ENCODE measurements at regions not wholly inside any gene's neighbourhood (a gene's known extent, or its start where the extent isn't known, plus 50 kb on each side); places are given as distances from the start of the nearest gene placed in this dataset.

- H3K9ac ChIP-seq (ENCODE audit: low read length): no peak overlapping the region
- no peaks in the 10 kb centered on the region for H3K27me3 ChIP-seq (ENCODE audit: control insufficient read depth in 1 of 2, insufficient read depth in 2 of 2, low read length in 2 of 2)
- no peaks in the 10 kb centered on the region for H3K36me3 ChIP-seq (ENCODE audit: insufficient read depth, low read length)
- H3K27ac ChIP-seq (ENCODE audit: low read depth, low read length): no peak overlapping the region
- H3K4me1 ChIP-seq (ENCODE audit: insufficient read depth, low read length): peaks cover 28% of the 10 kb centered on the region
- no peaks in the 10 kb centered on the region for H3K9me3 ChIP-seq (ENCODE audit: low read length)
- H3K4me3 ChIP-seq (ENCODE audit: low read depth in 1 of 2, low read length in 2 of 2): no peak overlapping the region
Observed at GRCh38 chr5:124865066-124865465, 118.6 kb upstream of the ZNF608 start.

DNA sequence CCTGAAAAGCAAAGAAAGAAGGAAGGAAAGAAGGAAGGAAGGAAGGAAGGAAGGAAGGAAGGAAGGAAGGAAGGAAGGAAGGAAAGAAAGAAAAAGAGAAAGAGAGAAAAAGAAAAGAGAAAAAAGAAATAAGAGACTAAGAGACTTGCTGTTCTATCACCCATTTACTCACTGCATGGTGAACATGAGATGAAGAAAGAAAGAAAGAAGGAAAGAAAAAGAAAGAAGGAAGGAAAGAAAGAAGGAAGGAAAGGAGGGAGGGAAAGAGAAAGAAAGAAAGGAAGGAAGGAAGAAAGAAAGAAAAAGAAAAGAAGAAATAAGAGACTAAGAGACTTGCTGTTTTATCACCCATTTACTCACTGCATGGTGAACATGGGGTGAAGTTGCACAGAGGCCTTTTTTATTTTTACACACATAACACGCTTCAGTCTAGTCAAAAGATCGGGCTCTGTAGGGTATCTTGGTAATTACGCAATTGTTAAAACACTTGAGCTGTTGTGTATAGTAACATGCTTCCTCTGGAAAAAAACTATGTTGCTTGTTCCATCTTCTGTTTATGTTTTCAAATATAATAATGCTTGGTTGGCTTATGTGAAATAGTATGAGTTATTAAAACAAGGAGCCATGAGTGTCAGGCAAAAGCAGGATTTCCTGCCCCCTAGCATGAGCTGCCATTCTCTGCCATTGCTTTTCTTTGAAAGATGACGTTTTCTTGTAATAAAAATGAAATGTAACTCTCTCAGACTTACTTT is 119.3 kb upstream of the ZNF608 start:
- Histone ChIP-seq H3K4me1 (ENCODE audit: insufficient read depth, low read length) (peaks cover 31% of the 10 kb centered on the region), H3K36me3 (ENCODE audit: insufficient read depth, low read length) (no peaks in the 10 kb centered on the region), H3K9ac (ENCODE audit: low read length) (no peak overlapping the region), H3K4me3 (ENCODE audit: low read depth in 1 of 2, low read length in 2 of 2) (no peak overlapping the region), H3K27me3 (ENCODE audit: control insufficient read depth in 1 of 2, insufficient read depth in 2 of 2, low read length in 2 of 2) (no peaks in the 10 kb centered on the region), H3K9me3 (ENCODE audit: low read length) (no peaks in the 10 kb centered on the region), H3K27ac (ENCODE audit: low read depth, low read length) (no peak overlapping the region)

GRCh38 chr5:124866355-124867136 is 120.1 kb upstream of the ZNF608 start:
- Histone ChIP-seq H3K9ac (ENCODE audit: low read length) (no peak overlapping the region), H3K4me3 (ENCODE audit: low read depth in 1 of 2, low read length in 2 of 2) (no peak overlapping the region), H3K27me3 (ENCODE audit: control insufficient read depth in 1 of 2, insufficient read depth in 2 of 2, low read length in 2 of 2) (no peaks in the 10 kb centered on the region), H3K4me1 (ENCODE audit: insufficient read depth, low read length) (peaks cover 31% of the 10 kb centered on the region), H3K9me3 (ENCODE audit: low read length) (no peaks in the 10 kb centered on the region), H3K27ac (ENCODE audit: low read depth, low read length) (no peak overlapping the region), H3K36me3 (ENCODE audit: insufficient read depth, low read length) (no peaks in the 10 kb centered on the region)

- Histone ChIP-seq H3K4me1 (ENCODE audit: insufficient read depth, low read length) (peaks cover 31% of the 10 kb centered on the region), H3K9me3 (ENCODE audit: low read length) (no peaks in the 10 kb centered on the region), H3K9ac (ENCODE audit: low read length) (no peak overlapping the region), H3K27me3 (ENCODE audit: control insufficient read depth in 1 of 2, insufficient read depth in 2 of 2, low read length in 2 of 2) (no peaks in the 10 kb centered on the region), H3K36me3 (ENCODE audit: insufficient read depth, low read length) (no peaks in the 10 kb centered on the region), H3K27ac (ENCODE audit: low read depth, low read length) (no peak overlapping the region), H3K4me3 (ENCODE audit: low read depth in 1 of 2, low read length in 2 of 2) (no peak overlapping the region)
Observed at GRCh38 chr5:124867137-124867704, 120.8 kb upstream of the ZNF608 start.

DNA sequence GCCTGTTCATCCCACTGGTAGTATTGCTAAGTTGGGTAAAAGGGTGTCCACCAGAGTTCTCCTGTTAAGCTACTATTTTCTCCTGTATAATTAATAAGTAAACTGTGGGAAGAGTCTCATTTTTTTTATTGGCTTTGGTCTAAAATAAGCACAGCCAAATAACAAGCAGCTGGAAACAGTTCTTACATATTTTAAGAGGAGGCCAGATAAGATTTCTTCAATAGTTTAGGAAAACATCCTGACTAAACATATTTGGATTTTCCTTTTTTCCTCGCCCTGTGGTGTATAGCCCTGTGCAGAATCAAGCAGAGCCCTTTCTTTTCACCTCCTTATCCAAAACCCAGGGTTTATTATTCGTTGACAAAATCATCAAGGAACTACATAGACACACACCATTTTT is 122.2 kb upstream of the ZNF608 start:
- H3K36me3 ChIP-seq (ENCODE audit: insufficient read depth, low read length): no peaks in the 10 kb centered on the region
- H3K27ac ChIP-seq (ENCODE audit: low read depth, low read length): no peak overlapping the region
- no peak overlapping the region for H3K9ac ChIP-seq (ENCODE audit: low read length)
- no peaks in the 10 kb centered on the region for H3K9me3 ChIP-seq (ENCODE audit: low read length)
- no peaks in the 10 kb centered on the region for H3K27me3 ChIP-seq (ENCODE audit: control insufficient read depth in 1 of 2, insufficient read depth in 2 of 2, low read length in 2 of 2)
- peaks cover 31% of the 10 kb centered on the region for H3K4me1 ChIP-seq (ENCODE audit: insufficient read depth, low read length)
- H3K4me3 ChIP-seq (ENCODE audit: low read depth in 1 of 2, low read length in 2 of 2): no peak overlapping the region

- no peaks in the 10 kb centered on the region for H3K27me3 ChIP-seq (ENCODE audit: control insufficient read depth in 1 of 2, insufficient read depth in 2 of 2, low read length in 2 of 2)
- no peak overlapping the region for H3K9ac ChIP-seq (ENCODE audit: low read length)
- H3K4me3 ChIP-seq (ENCODE audit: low read depth in 1 of 2, low read length in 2 of 2): no peak overlapping the region
- H3K4me1 ChIP-seq (ENCODE audit: insufficient read depth, low read length): peaks cover 31% of the 10 kb centered on the region
- no peaks in the 10 kb centered on the region for H3K36me3 ChIP-seq (ENCODE audit: insufficient read depth, low read length)
- H3K9me3 ChIP-seq (ENCODE audit: low read length): no peaks in the 10 kb centered on the region
- H3K27ac ChIP-seq (ENCODE audit: low read depth, low read length): no peak overlapping the region
Observed at GRCh38 chr5:124869426-124870033, 123.1 kb upstream of the ZNF608 start.

- Histone ChIP-seq H3K27me3 (ENCODE audit: control insufficient read depth in 1 of 2, insufficient read depth in 2 of 2, low read length in 2 of 2) (no peaks in the 10 kb centered on the region), H3K9ac (ENCODE audit: low read length) (no peak overlapping the region), H3K4me3 (ENCODE audit: low read depth in 1 of 2, low read length in 2 of 2) (no peak overlapping the region), H3K9me3 (ENCODE audit: low read length) (no peaks in the 10 kb centered on the region), H3K36me3 (ENCODE audit: insufficient read depth, low read length) (no peaks in the 10 kb centered on the region), H3K27ac (ENCODE audit: low read depth, low read length) (no peak overlapping the region), H3K4me1 (ENCODE audit: insufficient read depth, low read length) (peaks cover 31% of the 10 kb centered on the region)
Observed at GRCh38 chr5:124870070-124870469, 123.6 kb upstream of the ZNF608 start.

DNA sequence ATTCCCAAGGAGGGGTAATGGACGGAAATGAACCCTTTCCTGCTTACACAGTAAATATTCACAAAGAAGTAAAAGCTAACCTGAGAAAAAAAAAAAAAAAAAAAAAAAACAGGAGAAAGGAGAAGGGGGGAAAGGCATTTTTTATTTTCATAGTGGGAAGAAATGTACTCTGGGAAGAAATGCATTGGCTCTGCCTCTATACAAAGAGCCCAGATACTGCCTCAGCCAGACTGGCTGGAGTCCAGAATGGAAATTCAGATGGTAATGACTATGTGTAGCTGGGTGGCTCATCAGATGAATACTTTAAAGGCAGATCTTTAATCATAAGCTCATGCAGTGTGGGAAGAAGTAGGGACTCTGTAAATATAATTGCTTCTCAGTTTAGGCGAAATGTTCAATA is 124.9 kb upstream of the ZNF608 start:
- Histone ChIP-seq H3K4me3 (ENCODE audit: low read depth in 1 of 2, low read length in 2 of 2) (no peak overlapping the region), H3K9me3 (ENCODE audit: low read length) (no peaks in the 10 kb centered on the region), H3K9ac (ENCODE audit: low read length) (no peak overlapping the region), H3K36me3 (ENCODE audit: insufficient read depth, low read length) (no peaks in the 10 kb centered on the region), H3K27me3 (ENCODE audit: control insufficient read depth in 1 of 2, insufficient read depth in 2 of 2, low read length in 2 of 2) (no peaks in the 10 kb centered on the region), H3K4me1 (ENCODE audit: insufficient read depth, low read length) (peaks cover 21% of the 10 kb centered on the region), H3K27ac (ENCODE audit: low read depth, low read length) (no peak overlapping the region)

- H3K27me3 ChIP-seq (ENCODE audit: control insufficient read depth in 1 of 2, insufficient read depth in 2 of 2, low read length in 2 of 2): no peaks in the 10 kb centered on the region
Observed at GRCh38 chr5:124872086-124872485, 125.6 kb upstream of the ZNF608 start.

GRCh38 chr5:124872615-124873014 is 126.2 kb upstream of the ZNF608 start:
- Histone ChIP-seq H3K4me3 (ENCODE audit: low read depth in 1 of 2, low read length in 2 of 2) (no peak overlapping the region), H3K36me3 (ENCODE audit: insufficient read depth, low read length) (no peaks in the 10 kb centered on the region), H3K4me1 (ENCODE audit: insufficient read depth, low read length) (peaks cover 18% of the 10 kb centered on the region), H3K27ac (ENCODE audit: low read depth, low read length) (no peak overlapping the region), H3K27me3 (ENCODE audit: control insufficient read depth in 1 of 2, insufficient read depth in 2 of 2, low read length in 2 of 2) (no peaks in the 10 kb centered on the region), H3K9me3 (ENCODE audit: low read length) (no peaks in the 10 kb centered on the region), H3K9ac (ENCODE audit: low read length) (no peak overlapping the region)

More at GRCh38 chr5:124872086-124872485, 125.6 kb upstream of the ZNF608 start:
- Histone ChIP-seq H3K9me3 (ENCODE audit: low read length) (no peaks in the 10 kb centered on the region), H3K4me1 (ENCODE audit: insufficient read depth, low read length) (peaks cover 18% of the 10 kb centered on the region), H3K36me3 (ENCODE audit: insufficient read depth, low read length) (no peaks in the 10 kb centered on the region), H3K9ac (ENCODE audit: low read length) (no peak overlapping the region), H3K4me3 (ENCODE audit: low read depth in 1 of 2, low read length in 2 of 2) (no peak overlapping the region), H3K27ac (ENCODE audit: low read depth, low read length) (no peak overlapping the region)

DNA sequence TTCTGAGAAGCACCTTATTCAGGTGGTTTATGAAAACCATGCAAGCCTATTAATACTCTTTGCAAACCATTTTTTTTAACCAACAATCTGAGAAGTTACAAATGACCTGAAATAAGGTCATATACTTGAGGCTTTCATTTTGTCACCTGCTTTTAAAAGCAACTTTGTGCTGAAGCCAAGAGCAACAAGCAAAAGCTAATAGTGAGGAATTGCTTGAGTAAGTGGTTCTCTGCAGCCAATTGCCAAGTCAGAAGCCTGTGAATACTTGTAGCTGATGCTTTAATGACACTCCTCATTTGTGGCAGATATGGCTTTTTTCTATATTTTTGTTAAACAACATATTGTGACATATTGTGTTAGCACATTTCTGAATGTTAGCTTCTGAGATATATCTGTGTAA is 126.7 kb upstream of the ZNF608 start:
- Histone ChIP-seq H3K27ac (ENCODE audit: low read depth, low read length) (no peak overlapping the region), H3K9ac (ENCODE audit: low read length) (no peak overlapping the region), H3K4me3 (ENCODE audit: low read depth in 1 of 2, low read length in 2 of 2) (no peak overlapping the region), H3K4me1 (ENCODE audit: insufficient read depth, low read length) (peaks cover 18% of the 10 kb centered on the region), H3K27me3 (ENCODE audit: control insufficient read depth in 1 of 2, insufficient read depth in 2 of 2, low read length in 2 of 2) (no peaks in the 10 kb centered on the region), H3K36me3 (ENCODE audit: insufficient read depth, low read length) (no peaks in the 10 kb centered on the region), H3K9me3 (ENCODE audit: low read length) (no peaks in the 10 kb centered on the region)

Measured in muscle layer of colon (tissue), 2 donors.